Right lobe of liver (tissue), 6 donors: ENCODE measurements at regions not wholly inside any gene's neighbourhood (a gene's known extent, or its start where the extent isn't known, plus 50 kb on each side); places are given as distances from the start of the nearest gene placed in this dataset.

Experiments
- ATAC-seq, 4 donors: fragments of 200-7000 bp; cut with Tn5 transposase; one replicate each; pipeline ENCODE4 v1.9.1; 2020; ENCODE audit warnings: mild to moderate bottlenecking in 4 of 4, moderate library complexity in 4 of 4
- DNase-seq, 3 donors: peaks; one replicate each; pipeline ENCODE4 v3.0.0-alpha.2; 2020
- H3K27ac ChIP-seq, 3 donors: fragments of 200-600 bp; one replicate each; pipeline ENCODE4 v1.8.0; 2022
- H3K27me3 ChIP-seq, 2 donors: fragments of 200-600 bp; one replicate each; pipeline ENCODE4 v1.8.0; 2022
- H3K36me3 ChIP-seq, 4 donors: fragments of 200-600 bp; sonication (generic) in 1 of 4; one replicate each; pipeline versions ENCODE4 v1.5.1 to v1.8.0; 2017 to 2022; ENCODE audit warnings: control low read depth in 1 of 4
- H3K4me1 ChIP-seq, 4 donors: fragments of 200-600 bp; sonication (generic) in 1 of 4; one replicate each; pipeline versions ENCODE4 v1.5.1 to v1.8.0; 2017 to 2022; ENCODE audit warnings: control low read depth in 1 of 4
- H3K4me3 ChIP-seq, 3 donors: fragments of 200-600 bp; one replicate each; pipeline ENCODE4 v1.8.0; 2022
- H3K9me3 ChIP-seq, 4 donors: fragments of 200-600 bp; sonication (generic) in 1 of 4; one replicate each; pipeline versions ENCODE4 v1.5.1 to v1.8.0; 2017 to 2022; ENCODE audit warnings: control low read depth in 1 of 4
- CTCF ChIP-seq, 4 donors: fragments of 200-600 bp in 3 of 4; fragments of 450-650 bp in 1 of 4; IDR thresholded peaks; one replicate each; pipeline versions ENCODE4 v1.5.1 to v1.8.0; 2016 to 2022; ENCODE audit warnings: antibody characterized with exemption in 4 of 4, mild to moderate bottlenecking in 2 of 4
- POLR2A ChIP-seq: fragments of 450-650 bp; IDR thresholded peaks from one replicate; pipeline ENCODE4 v1.6.1; 2017; ENCODE audit warnings: antibody characterized with exemption, mild to moderate bottlenecking
- WGBS: methylation state at CpG from one replicate; pipeline ENCODE4 v1.1.6; 2018; ENCODE audit warnings: low coverage, low lambda C conversion rate; ENCODE audit not compliant: insufficient coverage; ENCODE audit errors: missing lambda C conversion rate; 5-methylcytosine and 5-hydroxymethylcytosine counted together
- intact Hi-C, 2 donors: fragments of 100-400 bp; cut with DNase I; formaldehyde crosslinking; loops; one replicate each; pipeline versions ENCODE4 v1.11.2 to v1.14.1; 2022
- donor health status: DM: no; HTN: yes; CAD: no.
- donor health status: DM: no; HTN: no; CAD: no.
- donor health status: DM: no; HTN: no; CAD: no.
- donor health status: DM: no; HTN: yes; CAD: no.
- donor health status: DM: no; HTN: yes; CAD: no.

DNA sequence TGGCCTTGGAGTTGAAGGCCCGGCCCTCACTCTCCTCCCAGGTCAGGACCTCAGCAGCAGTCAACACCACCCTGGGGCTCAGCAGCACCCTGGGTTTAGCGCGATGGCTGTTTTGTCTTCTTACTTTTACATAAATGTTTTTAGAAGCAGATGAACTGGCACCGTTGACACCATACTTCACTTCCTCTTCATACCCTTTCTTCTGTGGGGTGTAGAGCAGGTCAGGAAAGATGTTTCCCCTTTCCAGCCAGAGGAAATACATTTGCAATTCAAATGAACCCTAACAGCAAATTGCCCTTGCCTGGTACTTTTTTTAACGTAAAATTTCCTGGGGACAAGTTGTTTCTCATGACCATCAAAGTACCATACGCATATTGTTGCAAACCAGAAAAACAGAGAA lies 54.7 kb upstream of the SNX9 start:
- intact Hi-C loops, result no loop called here
- TF ChIP-seq CTCF (IDR thresholded peaks at IDR 0.05) (no peak), POLR2A (no peak)
- Histone ChIP-seq H3K4me3 (no peak overlapping the region), H3K27ac (peak overlapping the region; percentile 3 to 20 (median 18)), H3K27me3 (no peaks in the 10 kb centered on the region), H3K4me1 (peaks cover 0 to 5% (median 3%) of the 10 kb centered on the region in 4 donors), H3K36me3 (no peaks in the 10 kb centered on the region), H3K9me3 (no peaks in the 10 kb centered on the region)
- ATAC-seq (peak in 1 of 4 donors; percentile 33), DNase-seq (no peak)
- 76% methylated on average over 6 of the region's 6 CpGs for WGBS

- 71% methylated on average over 9 of the region's 13 CpGs for WGBS
- TF ChIP-seq POLR2A (no peak), CTCF (IDR thresholded peaks at IDR 0.05) (no peak)
- DNase-seq (no peak), ATAC-seq (no peak)
- no peaks in the 10 kb centered on the region for H3K9me3 ChIP-seq
- peaks cover 0 to 1% (median 0%) of the 10 kb centered on the region in 4 donors for H3K4me1 ChIP-seq
- intact Hi-C loops, result no loop called here
- H3K27me3 ChIP-seq, result no peaks in the 10 kb centered on the region
- no peak overlapping the region for H3K27ac ChIP-seq
- H3K36me3 ChIP-seq, result no peaks in the 10 kb centered on the region
- no peak overlapping the region for H3K4me3 ChIP-seq
These were observed 54.0 kb upstream of the SNX9 start for GRCh38 chr6:157768863-157769551.

- no peak for TF ChIP-seq POLR2A
- TF ChIP-seq CTCF (IDR thresholded peaks at IDR 0.05), result no peak
- no peak for DNase-seq
- Histone ChIP-seq H3K4me3 (no peak overlapping the region), H3K36me3 (no peaks in the 10 kb centered on the region), H3K27me3 (no peaks in the 10 kb centered on the region), H3K4me1 (no peaks in the 10 kb centered on the region), H3K9me3 (no peaks in the 10 kb centered on the region), H3K27ac (no peak overlapping the region)
- intact Hi-C loops, result no loop called here
- WGBS, result 82% methylated on average over 4 of the region's 10 CpGs
- no peak for ATAC-seq
These were observed 53.1 kb upstream of the SNX9 start for GRCh38 chr6:157769776-157770426.

DNA sequence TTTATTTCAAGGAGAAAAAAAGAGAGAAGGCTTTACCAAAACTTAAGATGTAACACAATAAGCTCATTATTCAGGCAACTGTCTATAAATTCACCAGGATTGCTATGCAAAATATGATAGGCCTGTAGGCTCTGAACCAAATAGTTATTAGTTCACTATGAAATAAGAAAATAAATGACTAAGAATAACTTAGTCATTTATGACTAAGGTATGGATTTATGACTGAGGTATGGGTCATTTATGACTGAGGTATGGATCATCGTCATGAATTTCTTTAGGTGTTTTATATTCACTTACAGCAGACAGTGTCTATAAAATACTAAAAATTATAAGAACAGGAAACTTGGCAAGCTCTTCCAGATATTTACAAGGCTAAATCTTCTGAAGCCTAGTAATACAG lies 52.1 kb upstream of the SNX9 start:
- H3K27me3 ChIP-seq, result no peaks in the 10 kb centered on the region
- intact Hi-C loops, result no loop called here
- TF ChIP-seq POLR2A (no peak), CTCF (IDR thresholded peaks at IDR 0.05) (no peak)
- DNase-seq, result no peak
- H3K36me3 ChIP-seq, result no peaks in the 10 kb centered on the region
- H3K4me1 ChIP-seq, result no peaks in the 10 kb centered on the region
- no peak overlapping the region for H3K27ac ChIP-seq
- H3K4me3 ChIP-seq, result no peak overlapping the region
- ATAC-seq, result no peak
- 69% methylated on average over 1 of the region's 1 CpG for WGBS
- no peaks in the 10 kb centered on the region for H3K9me3 ChIP-seq
